H9 (cell line): ENCODE measurements at regions not wholly inside any gene's neighbourhood (a gene's known extent, or its start where the extent isn't known, plus 50 kb on each side); places are given as distances from the start of the nearest gene placed in this dataset.

Experiments
- DNase-seq: peaks from one replicate; pipeline ENCODE4 v3.0.0-alpha.2; 2017
- H2AFZ ChIP-seq: one replicate; pipeline ENCODE4 v1.6.1; 2013; ENCODE audit warnings: mild to moderate bottlenecking, low read length, control low read depth, moderate library complexity
- H2AK5ac ChIP-seq: 2 replicates; pipeline ENCODE4 v1.6.1; 2013; ENCODE audit warnings: low read length, control low read depth, mixed read lengths; ENCODE audit not compliant: insufficient read length
- H2BK120ac ChIP-seq: one replicate; pipeline ENCODE4 v1.6.1; 2013; ENCODE audit warnings: low read depth, mild to moderate bottlenecking, low read length, control low read depth, inconsistent platforms; ENCODE audit not compliant: poor library complexity, severe bottlenecking
- H2BK12ac ChIP-seq: 2 replicates; pipeline ENCODE4 v1.6.1; 2013; ENCODE audit warnings: low read length, control low read depth, mixed read lengths, low read depth; ENCODE audit not compliant: insufficient read length
- H2BK15ac ChIP-seq: 2 replicates; pipeline ENCODE4 v1.6.1; 2013; ENCODE audit warnings: low read depth, low read length, control low read depth
- H2BK20ac ChIP-seq: one replicate; pipeline ENCODE4 v1.6.1; 2013; ENCODE audit warnings: low read depth, mild to moderate bottlenecking, low read length, control low read depth, inconsistent platforms; ENCODE audit not compliant: poor library complexity, severe bottlenecking
- H2BK5ac ChIP-seq: 2 replicates; pipeline ENCODE4 v1.6.1; 2013; ENCODE audit warnings: low read length, control low read depth, mixed read lengths; ENCODE audit not compliant: insufficient read length
- H3K14ac ChIP-seq: 2 replicates; pipeline ENCODE4 v1.6.1; 2013; ENCODE audit warnings: low read length, control low read depth; ENCODE audit not compliant: insufficient read depth
- H3K18ac ChIP-seq: 2 replicates; pipeline ENCODE4 v1.6.1; 2013; ENCODE audit warnings: low read depth, mild to moderate bottlenecking, mixed read lengths, low read length, control low read depth; ENCODE audit not compliant: insufficient read length
- H3K23ac ChIP-seq: 2 replicates; pipeline ENCODE4 v1.6.1; 2013; ENCODE audit warnings: low read length, control low read depth, mixed read lengths, low read depth; ENCODE audit not compliant: insufficient read length
- H3K23me2 ChIP-seq: 2 replicates; pipeline ENCODE4 v1.6.1; 2013; ENCODE audit warnings: low read depth, mild to moderate bottlenecking, mixed read lengths, low read length, control low read depth; ENCODE audit not compliant: insufficient read length, poor library complexity, severe bottlenecking
- H3K27ac ChIP-seq: 2 replicates; pipeline ENCODE4 v1.5.1; 2013; ENCODE audit warnings: low read length, control low read depth, mixed read lengths, low read depth; ENCODE audit not compliant: insufficient read length
- H3K27me3 ChIP-seq: 2 replicates; pipeline ENCODE4 v1.6.1; 2013; ENCODE audit warnings: low read length, control low read depth, inconsistent platforms; ENCODE audit not compliant: insufficient read depth
- H3K4ac ChIP-seq: 2 replicates; pipeline ENCODE4 v1.6.1; 2013; ENCODE audit warnings: low read depth, mild to moderate bottlenecking, control low read depth, inconsistent platforms, low read length, moderate library complexity
- H3K4me1 ChIP-seq: 2 replicates; pipeline ENCODE4 v1.6.1; 2013; ENCODE audit warnings: low read length, control low read depth, inconsistent platforms; ENCODE audit not compliant: insufficient read depth
- H3K4me2 ChIP-seq: 2 replicates; pipeline ENCODE4 v1.6.1; 2013; ENCODE audit warnings: low read length, control low read depth, mixed read lengths; ENCODE audit not compliant: insufficient read length, insufficient read depth
- H3K56ac ChIP-seq: 2 replicates; pipeline ENCODE4 v1.6.1; 2013; ENCODE audit warnings: low read depth, mild to moderate bottlenecking, mixed read lengths, low read length, control low read depth; ENCODE audit not compliant: insufficient read length
- H3K79me1 ChIP-seq: 2 replicates; pipeline ENCODE4 v1.6.1; 2013; ENCODE audit warnings: low read depth, mild to moderate bottlenecking, moderate library complexity, low read length, control low read depth, inconsistent platforms; ENCODE audit not compliant: insufficient read depth, poor library complexity, severe bottlenecking
- H3K79me2 ChIP-seq: 2 replicates; pipeline ENCODE4 v1.6.1; 2013; ENCODE audit warnings: low read length, control low read depth, inconsistent platforms; ENCODE audit not compliant: insufficient read depth
- H3K9ac ChIP-seq: 2 replicates; pipeline ENCODE4 v1.6.1; 2013; ENCODE audit warnings: low read length, control low read depth, mixed read lengths; ENCODE audit not compliant: insufficient read length; ENCODE audit errors: extremely low read depth
- H3K9me3 ChIP-seq: one replicate; pipeline ENCODE4 v1.6.1; 2013; ENCODE audit warnings: low read depth, low read length, inconsistent platforms; ENCODE audit not compliant: control insufficient read depth
- H3T11ph ChIP-seq: one replicate; pipeline ENCODE4 v1.6.1; 2013; ENCODE audit warnings: mild to moderate bottlenecking, low read length, control low read depth, inconsistent platforms
- H4K20me1 ChIP-seq: one replicate; pipeline ENCODE4 v1.6.1; 2013; ENCODE audit not compliant: control insufficient read depth, insufficient read length, insufficient read depth
- H4K5ac ChIP-seq: 2 replicates; pipeline ENCODE4 v1.6.1; 2013; ENCODE audit warnings: low read depth, mild to moderate bottlenecking, mixed read lengths, low read length, control low read depth; ENCODE audit not compliant: insufficient read length
- H4K8ac ChIP-seq: replicated peaks from 2 replicates; pipeline ENCODE4 v1.6.1; 2013; ENCODE audit warnings: low read length, control low read depth, mixed read lengths, low read depth; ENCODE audit not compliant: insufficient read length
- H4K91ac ChIP-seq: 2 replicates; pipeline ENCODE4 v1.6.1; 2013; ENCODE audit warnings: low read depth, mild to moderate bottlenecking, moderate library complexity, mixed read lengths, low read length, control low read depth; ENCODE audit not compliant: insufficient read length
- H3K27ac Mint-ChIP-seq, 3 experiments: 2 replicates in 2 of 3; 3 replicates in 1 of 3; pipeline ENCODE4 v1.8.0; 2020 to 2021; ENCODE audit warnings: mixed read lengths in 3 of 3, mild to moderate bottlenecking in 1 of 3, moderate library complexity in 1 of 3
- H3K27me3 Mint-ChIP-seq: 2 replicates; pipeline ENCODE4 v1.8.0; 2021; ENCODE audit warnings: low read depth, mild to moderate bottlenecking, moderate library complexity, mixed read lengths
- H3K36me3 Mint-ChIP-seq, 3 experiments: 2 replicates in 2 of 3; 3 replicates in 1 of 3; pipeline ENCODE4 v1.8.0; 2020 to 2021; ENCODE audit warnings: low read depth in 3 of 3, mixed read lengths in 3 of 3; ENCODE audit not compliant: insufficient read depth in 1 of 3
- H3K4me1 Mint-ChIP-seq, 2 experiments: 2 replicates each; pipeline ENCODE4 v1.8.0; 2020; ENCODE audit warnings: mixed read lengths in 2 of 2
- H3K4me3 Mint-ChIP-seq, 2 experiments: 2 replicates in 1 of 2; 3 replicates in 1 of 2; pipeline ENCODE4 v1.8.0; 2020 to 2021; ENCODE audit warnings: mild to moderate bottlenecking in 2 of 2, mixed read lengths in 2 of 2, moderate library complexity in 1 of 2
- H3K9me3 Mint-ChIP-seq, 2 experiments: 2 replicates in 1 of 2; 3 replicates in 1 of 2; pipeline ENCODE4 v1.8.0; 2020; ENCODE audit warnings: mild to moderate bottlenecking in 2 of 2, mixed read lengths in 2 of 2, moderate library complexity in 1 of 2
- WGBS: extraction: QIAGEN DNeasy Blood & Tissue Kit; methylation state at CpG from one replicate; pipeline ENCODE4 v1.1.7; 2013; ENCODE audit warnings: missing lambda C conversion rate, low lambda C conversion rate, mixed read lengths; ENCODE audit not compliant: insufficient read length; ENCODE audit errors: extremely low coverage; 5-methylcytosine and 5-hydroxymethylcytosine counted together
- TF ChIP-seq, protein P1 (sequence below): fragments of 200-600 bp; sonication (generic); conservative IDR thresholded peaks from 3 replicates; pipeline ENCODE4 v1.8.0; 2021; ENCODE audit warnings: antibody characterized with exemption, mild to moderate bottlenecking

DNA sequence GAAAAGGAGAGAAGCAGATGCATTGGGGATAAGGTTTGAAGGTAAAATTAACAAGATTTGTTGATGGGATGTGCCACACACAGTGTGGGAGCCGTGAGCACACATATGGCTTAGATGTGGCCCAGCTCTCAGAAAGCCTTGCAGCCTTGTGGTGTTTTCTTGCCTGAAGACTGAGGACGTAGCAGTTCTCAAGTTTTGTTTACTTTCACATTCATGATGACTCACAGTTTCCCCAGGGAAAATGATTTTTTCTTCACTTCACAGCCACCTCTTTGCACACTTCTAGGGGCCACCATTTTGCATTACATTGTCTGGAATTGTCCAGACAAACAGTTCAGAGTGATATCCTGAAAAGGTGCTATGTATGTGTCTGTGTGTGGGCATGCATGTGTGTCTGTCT is 126.2 kb downstream of the BASP1 start:
- Mint-ChIP-seq H3K27ac (no peak overlapping the region; a peak in 1 of 7 replicates), H3K4me1 (peaks cover 7% of the 10 kb centered on the region in 2 experiments), H3K36me3 (no peaks in the 10 kb centered on the region; a peak in 2 of 7 replicates), H3K9me3 (peaks cover 2 to 3% of the 10 kb centered on the region in 2 experiments; a peak in 3 of 5 replicates), H3K27me3 (peaks cover 1% of the 10 kb centered on the region; the same call in 1 of the 2 replicates), H3K4me3 (no peak overlapping the region)
- Histone ChIP-seq H3K9me3 (no peaks in the 10 kb centered on the region), H3K18ac (no peak overlapping the region), H3K79me2 (no peaks in the 10 kb centered on the region), H4K5ac (no peak overlapping the region), H2BK120ac (no peak overlapping the region), H3K23ac (no peak overlapping the region), H3K4me1 (no peaks in the 10 kb centered on the region), H4K91ac (no peak overlapping the region), H2BK5ac (no peak overlapping the region), H2AK5ac (no peak overlapping the region), H3K27ac (no peak overlapping the region), H2BK15ac (no peak overlapping the region), H2BK20ac (no peak overlapping the region), H3K9ac (no peak overlapping the region), H3K27me3 (no peaks in the 10 kb centered on the region), H3K14ac (no peak overlapping the region), H3K79me1 (no peaks in the 10 kb centered on the region), H2BK12ac (no peak overlapping the region), H2AFZ (no peak overlapping the region), H3K56ac (no peak overlapping the region), H3K23me2 (no peaks in the 10 kb centered on the region), H3T11ph (no peak overlapping the region), H3K4ac (no peak overlapping the region), H4K8ac (no peak overlapping the region), H4K20me1 (no peaks in the 10 kb centered on the region), H3K4me2 (no peak overlapping the region)
- no peak for DNase-seq
- no CpG with 5 or more reads among the region's 2 CpGs for WGBS
- TF ChIP-seq, protein P1, sequence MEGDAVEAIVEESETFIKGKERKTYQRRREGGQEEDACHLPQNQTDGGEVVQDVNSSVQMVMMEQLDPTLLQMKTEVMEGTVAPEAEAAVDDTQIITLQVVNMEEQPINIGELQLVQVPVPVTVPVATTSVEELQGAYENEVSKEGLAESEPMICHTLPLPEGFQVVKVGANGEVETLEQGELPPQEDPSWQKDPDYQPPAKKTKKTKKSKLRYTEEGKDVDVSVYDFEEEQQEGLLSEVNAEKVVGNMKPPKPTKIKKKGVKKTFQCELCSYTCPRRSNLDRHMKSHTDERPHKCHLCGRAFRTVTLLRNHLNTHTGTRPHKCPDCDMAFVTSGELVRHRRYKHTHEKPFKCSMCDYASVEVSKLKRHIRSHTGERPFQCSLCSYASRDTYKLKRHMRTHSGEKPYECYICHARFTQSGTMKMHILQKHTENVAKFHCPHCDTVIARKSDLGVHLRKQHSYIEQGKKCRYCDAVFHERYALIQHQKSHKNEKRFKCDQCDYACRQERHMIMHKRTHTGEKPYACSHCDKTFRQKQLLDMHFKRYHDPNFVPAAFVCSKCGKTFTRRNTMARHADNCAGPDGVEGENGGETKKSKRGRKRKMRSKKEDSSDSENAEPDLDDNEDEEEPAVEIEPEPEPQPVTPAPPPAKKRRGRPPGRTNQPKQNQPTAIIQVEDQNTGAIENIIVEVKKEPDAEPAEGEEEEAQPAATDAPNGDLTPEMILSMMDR = no peak
